ENCODE measurements at regions not wholly inside any gene's neighbourhood (a gene's known extent, or its start where the extent isn't known, plus 50 kb on each side); places are given as distances from the start of the nearest gene placed in this dataset.

DNA sequence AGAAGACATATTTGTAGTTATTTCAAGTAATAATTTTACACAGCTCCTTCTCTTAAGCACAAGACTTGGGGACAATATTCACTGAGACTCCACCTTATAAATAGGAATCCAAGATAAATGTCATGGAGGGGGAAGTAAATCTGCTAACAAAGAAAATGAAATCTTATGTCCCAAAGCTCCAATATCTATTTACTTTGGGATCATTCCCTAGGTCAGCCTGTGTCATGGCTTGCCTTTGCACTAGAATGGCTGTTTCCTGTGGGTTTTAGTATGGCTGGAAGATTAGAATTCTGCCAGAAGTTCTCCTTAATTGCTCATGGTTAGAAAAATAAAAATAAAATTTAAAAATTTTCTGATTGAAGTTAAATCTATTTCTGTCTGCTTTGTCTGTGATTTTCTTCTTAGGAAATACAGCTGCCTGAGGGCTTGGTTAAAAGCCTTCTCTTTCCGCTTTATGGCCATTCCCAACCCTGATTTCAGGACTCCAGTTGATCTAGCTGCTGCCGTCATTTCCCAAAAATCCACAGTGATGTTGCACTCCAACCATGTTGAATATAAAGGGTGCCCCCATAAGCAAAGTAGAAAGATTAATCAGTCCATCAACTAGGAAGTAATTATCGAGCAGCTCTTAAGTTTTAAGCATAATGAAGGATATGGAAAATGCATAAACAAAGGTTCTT lies 326.4 kb upstream of the LYPLAL1 start:
- TF ChIP-seq CTCF (IDR thresholded peaks at IDR 0.05; ENCODE audit: extremely low read depth, missing control alignments): no peak
- DNase-seq (ENCODE audit: low spot score): no peak

DNA sequence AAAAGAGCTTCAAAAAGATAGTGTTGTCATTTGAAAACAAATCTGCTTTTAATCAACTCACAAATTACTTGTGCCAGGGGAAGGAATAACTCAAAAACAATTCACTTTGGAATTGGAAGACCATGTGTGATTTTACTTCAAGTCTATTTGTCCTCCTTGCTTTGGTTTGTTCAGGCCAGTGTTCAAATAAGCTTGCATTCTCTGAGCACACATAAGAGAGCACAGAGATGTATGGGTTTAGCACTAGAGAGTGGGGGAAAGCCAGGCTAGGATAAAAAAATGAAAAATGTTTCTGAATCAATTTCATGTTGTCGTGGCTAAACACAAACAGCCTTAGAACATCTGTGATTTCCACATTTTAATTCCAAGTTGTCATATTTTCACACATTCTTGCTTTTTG lies 325.7 kb upstream of the LYPLAL1 start:
- no peak for DNase-seq (ENCODE audit: low spot score)
- TF ChIP-seq CTCF (IDR thresholded peaks at IDR 0.05; ENCODE audit: extremely low read depth, missing control alignments): no peak

- no peak for DNase-seq (ENCODE audit: low spot score)
- no peak for TF ChIP-seq CTCF (IDR thresholded peaks at IDR 0.05; ENCODE audit: extremely low read depth, missing control alignments)
These were observed 323.3 kb upstream of the LYPLAL1 start for GRCh38 chr1:218850367-218850766.

GRCh38 chr1:218851586-218851985 lies 322.1 kb upstream of the LYPLAL1 start:
- no peak for TF ChIP-seq CTCF (IDR thresholded peaks at IDR 0.05; ENCODE audit: extremely low read depth, missing control alignments)
- DNase-seq (ENCODE audit: low spot score): no peak

GRCh38 chr1:218852527-218852926 lies 321.2 kb upstream of the LYPLAL1 start:
- no peak for TF ChIP-seq CTCF (IDR thresholded peaks at IDR 0.05; ENCODE audit: extremely low read depth, missing control alignments)
- DNase-seq (ENCODE audit: low spot score): no peak

GRCh38 chr1:218863987-218864386 lies 309.7 kb upstream of the LYPLAL1 start:
- no peak for DNase-seq (ENCODE audit: low spot score)
- no peak for TF ChIP-seq CTCF (IDR thresholded peaks at IDR 0.05; ENCODE audit: extremely low read depth, missing control alignments)

DNA sequence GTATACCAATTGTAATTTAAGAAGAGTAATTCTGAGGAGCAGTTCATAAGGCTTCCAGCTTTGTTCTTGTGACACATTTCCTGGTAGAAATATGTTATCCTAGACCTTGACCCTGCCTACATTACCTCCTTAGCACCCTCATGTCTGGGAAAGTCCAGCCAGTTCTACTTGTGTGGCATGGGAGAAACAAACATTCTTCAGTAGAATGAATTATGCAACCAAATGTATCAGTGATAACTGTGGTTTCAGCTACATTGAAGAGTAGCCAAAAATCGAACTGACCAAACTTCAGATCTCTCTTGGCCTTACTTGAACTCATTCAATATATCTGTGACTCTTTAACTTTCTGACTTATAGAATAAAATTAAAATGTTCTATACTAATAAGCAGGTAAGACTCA lies 308.1 kb upstream of the LYPLAL1 start:
- DNase-seq (ENCODE audit: low spot score): no peak
- TF ChIP-seq CTCF (IDR thresholded peaks at IDR 0.05; ENCODE audit: extremely low read depth, missing control alignments): no peak

All from GM20000 (cell line).